Naive thymus-derived CD8-positive, alpha-beta T cell (primary cell): ENCODE measurements at regions not wholly inside any gene's neighbourhood (a gene's known extent, or its start where the extent isn't known, plus 50 kb on each side); places are given as distances from the start of the nearest gene placed in this dataset.

Source experiments
- ATAC-seq, 2 donors: fragments of 150-1000 bp; cut with Tn5 transposase in 1 of 2; sonication (Bioruptor Pico), chemical (Tn5 transposase) in 1 of 2; 1 replicate in 1 of 2; 2 replicates in 1 of 2; pipeline ENCODE4 v1.10.0; 2021; ENCODE audit warnings: mild to moderate bottlenecking in 2 of 2, moderate library complexity in 2 of 2
- POLR2A ChIA-PET: fragments of 350-600 bp; sonication (Branson Sonifier 250); formaldehyde crosslinking; loops from one replicate; lab custom pipeline; 2021; ENCODE audit warnings: antibody characterized with exemption; lab: Charles Lee
- DNase-seq, 10 donors: peaks; one replicate each; pipeline versions ENCODE4 v3.0.0 to v3.0.0-alpha.2; 2020 to 2022
- H3K27ac Mint-ChIP-seq, 10 donors: one replicate each; pipeline ENCODE4 v1.8.0; 2020 to 2022; ENCODE audit warnings: mild to moderate bottlenecking in 10 of 10, mixed read lengths in 10 of 10, moderate library complexity in 4 of 10, inconsistent platforms in 1 of 10
- H3K27me3 Mint-ChIP-seq, 5 donors: one replicate each; pipeline ENCODE4 v1.8.0; 2021 to 2022; ENCODE audit warnings: mixed read lengths in 5 of 5
- H3K36me3 Mint-ChIP-seq, 3 donors: one replicate each; pipeline ENCODE4 v1.8.0; 2020 to 2022; ENCODE audit warnings: mixed read lengths in 3 of 3, mild to moderate bottlenecking in 2 of 3, inconsistent platforms in 1 of 3
- H3K4me1 Mint-ChIP-seq, 4 donors: one replicate each; pipeline ENCODE4 v1.8.0; 2021 to 2022; ENCODE audit warnings: mixed read lengths in 4 of 4
- H3K4me3 Mint-ChIP-seq, 10 donors: one replicate each; pipeline ENCODE4 v1.8.0; 2020 to 2022; ENCODE audit warnings: mild to moderate bottlenecking in 10 of 10, mixed read lengths in 10 of 10, moderate library complexity in 6 of 10, inconsistent platforms in 1 of 10
- H3K9me3 Mint-ChIP-seq, 9 donors: one replicate each; pipeline ENCODE4 v1.8.0; 2020 to 2022; ENCODE audit warnings: mixed read lengths in 9 of 9, mild to moderate bottlenecking in 3 of 9, inconsistent platforms in 1 of 9, moderate library complexity in 1 of 9

- H3K9me3 Mint-ChIP-seq: no peaks in the 10 kb centered on the region
- no peaks in the 10 kb centered on the region for H3K4me1 Mint-ChIP-seq
- no peak overlapping the region for H3K27ac Mint-ChIP-seq
- H3K36me3 Mint-ChIP-seq: no peaks in the 10 kb centered on the region
- H3K4me3 Mint-ChIP-seq: no peak overlapping the region
- H3K27me3 Mint-ChIP-seq: no peaks in the 10 kb centered on the region
- no peak for ATAC-seq
- POLR2A ChIA-PET: no interaction called here
- DNase-seq: no peak
Measured at GRCh38 chr1:87560601-87561360, 232.1 kb downstream of the LMO4 start.

- ATAC-seq: no peak
- Mint-ChIP-seq H3K4me1 (no peaks in the 10 kb centered on the region), H3K27me3 (no peaks in the 10 kb centered on the region), H3K9me3 (no peaks in the 10 kb centered on the region), H3K27ac (no peak overlapping the region), H3K36me3 (no peaks in the 10 kb centered on the region), H3K4me3 (no peak overlapping the region)
- POLR2A ChIA-PET: no interaction called here
- no peak for DNase-seq
Measured at GRCh38 chr1:87563211-87563610, 234.5 kb downstream of the LMO4 start.

GRCh38 chr1:87565861-87566260, 237.2 kb downstream of the LMO4 start:
- ATAC-seq: no peak
- Mint-ChIP-seq H3K9me3 (no peaks in the 10 kb centered on the region), H3K4me1 (no peaks in the 10 kb centered on the region), H3K36me3 (no peaks in the 10 kb centered on the region), H3K27ac (no peak overlapping the region), H3K27me3 (peaks cover 0 to 1% (median 0%) of the 10 kb centered on the region in 5 donors), H3K4me3 (no peak overlapping the region)
- DNase-seq: no peak
- POLR2A ChIA-PET: no interaction called here

GRCh38 chr1:87568005-87568404, 239.3 kb downstream of the LMO4 start:
- no peaks in the 10 kb centered on the region for H3K36me3 Mint-ChIP-seq
- H3K27me3 Mint-ChIP-seq: peaks cover 0 to 5% (median 0%) of the 10 kb centered on the region in 5 donors
- H3K4me1 Mint-ChIP-seq: no peaks in the 10 kb centered on the region
- no peak for DNase-seq
- ATAC-seq: no peak
- POLR2A ChIA-PET: no interaction called here
- no peak overlapping the region for H3K27ac Mint-ChIP-seq
- no peaks in the 10 kb centered on the region for H3K9me3 Mint-ChIP-seq
- H3K4me3 Mint-ChIP-seq: no peak overlapping the region

- Mint-ChIP-seq H3K27me3 (peaks cover 0 to 5% (median 0%) of the 10 kb centered on the region in 5 donors), H3K4me3 (no peak overlapping the region), H3K9me3 (no peaks in the 10 kb centered on the region), H3K27ac (no peak overlapping the region), H3K4me1 (no peaks in the 10 kb centered on the region), H3K36me3 (no peaks in the 10 kb centered on the region)
- POLR2A ChIA-PET: no interaction called here
- ATAC-seq (no peak), DNase-seq (no peak)
Measured at GRCh38 chr1:87568911-87569310, 240.2 kb downstream of the LMO4 start.

- Mint-ChIP-seq H3K27me3 (peaks cover 0 to 7% (median 1%) of the 10 kb centered on the region in 5 donors), H3K9me3 (no peaks in the 10 kb centered on the region), H3K36me3 (no peaks in the 10 kb centered on the region), H3K4me1 (no peaks in the 10 kb centered on the region), H3K4me3 (no peak overlapping the region), H3K27ac (no peak overlapping the region)
- ATAC-seq (no peak), DNase-seq (no peak)
- POLR2A ChIA-PET: no interaction called here
Measured at GRCh38 chr1:87572008-87572407, 243.3 kb downstream of the LMO4 start.

- Mint-ChIP-seq H3K9me3 (no peaks in the 10 kb centered on the region), H3K4me3 (no peak overlapping the region), H3K36me3 (no peaks in the 10 kb centered on the region), H3K4me1 (no peaks in the 10 kb centered on the region), H3K27ac (no peak overlapping the region), H3K27me3 (peaks cover 0 to 7% (median 1%) of the 10 kb centered on the region in 5 donors)
- ATAC-seq: no peak
- no peak for DNase-seq
- POLR2A ChIA-PET: no interaction called here
Measured at GRCh38 chr1:87572891-87573290, 244.2 kb downstream of the LMO4 start.

GRCh38 chr1:87575528-87575927, 246.8 kb downstream of the LMO4 start:
- H3K27ac Mint-ChIP-seq: no peak overlapping the region
- H3K36me3 Mint-ChIP-seq: no peaks in the 10 kb centered on the region
- no peak for ATAC-seq
- peaks cover 0 to 5% (median 3%) of the 10 kb centered on the region in 5 donors for H3K27me3 Mint-ChIP-seq
- no peak for DNase-seq
- H3K4me3 Mint-ChIP-seq: no peak overlapping the region
- H3K4me1 Mint-ChIP-seq: no peaks in the 10 kb centered on the region
- H3K9me3 Mint-ChIP-seq: no peaks in the 10 kb centered on the region
- POLR2A ChIA-PET: no interaction called here

GRCh38 chr1:87578464-87578863, 249.8 kb downstream of the LMO4 start:
- H3K4me1 Mint-ChIP-seq: no peaks in the 10 kb centered on the region
- no peaks in the 10 kb centered on the region for H3K9me3 Mint-ChIP-seq
- peaks cover 0 to 4% (median 1%) of the 10 kb centered on the region in 5 donors for H3K27me3 Mint-ChIP-seq
- POLR2A ChIA-PET: no interaction called here
- H3K4me3 Mint-ChIP-seq: no peak overlapping the region
- no peak overlapping the region for H3K27ac Mint-ChIP-seq
- H3K36me3 Mint-ChIP-seq: no peaks in the 10 kb centered on the region
- ATAC-seq (no peak), DNase-seq (no peak)

- no peak for DNase-seq
- Mint-ChIP-seq H3K27me3 (peaks cover 0 to 4% (median 0%) of the 10 kb centered on the region in 5 donors), H3K27ac (no peak overlapping the region), H3K4me1 (peaks cover 0 to 13% (median 0%) of the 10 kb centered on the region in 4 donors), H3K4me3 (no peak overlapping the region), H3K36me3 (no peaks in the 10 kb centered on the region), H3K9me3 (no peaks in the 10 kb centered on the region)
- no peak for ATAC-seq
- POLR2A ChIA-PET: no interaction called here
Measured at GRCh38 chr1:87583459-87583858, 254.8 kb downstream of the LMO4 start.

GRCh38 chr1:87584586-87584985, 255.9 kb downstream of the LMO4 start:
- ATAC-seq: no peak
- no peak overlapping the region for H3K4me3 Mint-ChIP-seq
- no peak for DNase-seq
- H3K9me3 Mint-ChIP-seq: no peaks in the 10 kb centered on the region
- H3K4me1 Mint-ChIP-seq: peaks cover 0 to 15% (median 0%) of the 10 kb centered on the region in 4 donors
- H3K27ac Mint-ChIP-seq: no peak overlapping the region
- no peaks in the 10 kb centered on the region for H3K36me3 Mint-ChIP-seq
- POLR2A ChIA-PET: no interaction called here
- no peaks in the 10 kb centered on the region for H3K27me3 Mint-ChIP-seq

GRCh38 chr1:87586501-87586900, 257.8 kb downstream of the LMO4 start:
- DNase-seq: no peak
- Mint-ChIP-seq H3K4me1 (peaks cover 0 to 15% (median 0%) of the 10 kb centered on the region in 4 donors), H3K27ac (no peak overlapping the region), H3K4me3 (no peak overlapping the region), H3K9me3 (no peaks in the 10 kb centered on the region), H3K27me3 (no peaks in the 10 kb centered on the region), H3K36me3 (no peaks in the 10 kb centered on the region)
- POLR2A ChIA-PET: no interaction called here
- no peak for ATAC-seq

- Mint-ChIP-seq H3K36me3 (no peaks in the 10 kb centered on the region), H3K4me3 (no peak overlapping the region), H3K27me3 (peaks cover 0 to 3% (median 0%) of the 10 kb centered on the region in 5 donors), H3K27ac (no peak overlapping the region), H3K9me3 (no peaks in the 10 kb centered on the region), H3K4me1 (peaks cover 0 to 18% (median 0%) of the 10 kb centered on the region in 4 donors)
- POLR2A ChIA-PET: no interaction called here
- ATAC-seq: no peak
- DNase-seq: no peak
Measured at GRCh38 chr1:87588495-87588894, 259.8 kb downstream of the LMO4 start.

- Mint-ChIP-seq H3K4me3 (no peak overlapping the region), H3K27ac (no peak overlapping the region)
Measured at GRCh38 chr1:87591492-87591891, 262.8 kb downstream of the LMO4 start.

More at GRCh38 chr1:87591492-87591891, 262.8 kb downstream of the LMO4 start:
- peaks cover 0 to 5% (median 0%) of the 10 kb centered on the region in 5 donors for H3K27me3 Mint-ChIP-seq
- no peak for DNase-seq
- no peaks in the 10 kb centered on the region for H3K9me3 Mint-ChIP-seq
- H3K36me3 Mint-ChIP-seq: no peaks in the 10 kb centered on the region
- peaks cover 0 to 18% (median 0%) of the 10 kb centered on the region in 4 donors for H3K4me1 Mint-ChIP-seq
- ATAC-seq: no peak
- POLR2A ChIA-PET: no interaction called here
